OCI-LY7 (cell line): ENCODE measurements at regions not wholly inside any gene's neighbourhood (a gene's known extent, or its start where the extent isn't known, plus 50 kb on each side); places are given as distances from the start of the nearest gene placed in this dataset.

Experiments
- BruUV-seq: library from RNA; stranded (reverse); fragments of 400-500 nt; replicated peaks from 2 replicates; lab custom pipeline; 2021; lab: Mats Ljungman, UMichigan
- CTCF ChIA-PET: fragments of 300-600 bp; sonication (Branson Sonifier 250); formaldehyde crosslinking; loops from one replicate; lab custom pipeline; 2022; ENCODE audit warnings: antibody characterized with exemption; ENCODE audit not compliant: unreplicated experiment; lab: Charles Lee
- POLR2A ChIA-PET: fragments of 300-600 bp; sonication (Branson Sonifier 250); formaldehyde crosslinking; loops from one replicate; lab custom pipeline; 2022; ENCODE audit warnings: antibody characterized with exemption; lab: Charles Lee
- DNase-seq: peaks from one replicate; pipeline ENCODE4 v3.0.0-alpha.2; 2015; ENCODE audit warnings: low spot score
- H2AFZ ChIP-seq: fragments of 200-600 bp; sonication (generic), shearing (Covaris generic); 2 replicates; pipeline ENCODE4 v1.6.1; 2014; ENCODE audit warnings: mild to moderate bottlenecking, antibody characterized with exemption, low read length, moderate library complexity
- H3K27ac ChIP-seq: fragments of 200-600 bp; sonication (generic); 2 replicates; pipeline ENCODE4 v1.5.1; 2014; ENCODE audit warnings: mixed run types, low read depth, mild to moderate bottlenecking, moderate library complexity, low read length, inconsistent platforms; ENCODE audit not compliant: poor library complexity, severe bottlenecking
- H3K36me3 ChIP-seq: fragments of 200-600 bp; sonication (generic); 2 replicates; pipeline ENCODE4 v1.6.1; 2014; ENCODE audit warnings: mild to moderate bottlenecking, antibody characterized with exemption, low read length, moderate library complexity, mixed read lengths; ENCODE audit not compliant: insufficient read depth
- H3K4me1 ChIP-seq: fragments of 200-600 bp; sonication (generic); 2 replicates; pipeline ENCODE4 v1.5.1; 2014; ENCODE audit warnings: mild to moderate bottlenecking, low read length; ENCODE audit not compliant: insufficient read depth, poor library complexity, severe bottlenecking
- H3K4me2 ChIP-seq: fragments of 200-600 bp; sonication (generic); 2 replicates; pipeline ENCODE4 v1.6.1; 2014; ENCODE audit warnings: mild to moderate bottlenecking, low read length
- H3K4me3 ChIP-seq: fragments of 200-600 bp; sonication (generic); 2 replicates; pipeline ENCODE4 v1.5.1; 2014; ENCODE audit warnings: mild to moderate bottlenecking, low read depth, low read length; ENCODE audit not compliant: poor library complexity, severe bottlenecking
- H3K79me2 ChIP-seq: fragments of 200-600 bp; sonication (generic); 2 replicates; pipeline ENCODE4 v1.6.1; 2016; ENCODE audit warnings: low read depth, mild to moderate bottlenecking, low read length, moderate library complexity, mixed read lengths; ENCODE audit not compliant: insufficient read depth
- H3K9me2 ChIP-seq: fragments of 200-600 bp; sonication (generic); 2 replicates; pipeline ENCODE4 v1.6.1; 2016; ENCODE audit warnings: mild to moderate bottlenecking, low read length, mixed read lengths; ENCODE audit not compliant: insufficient read depth
- H3K9me3 ChIP-seq: fragments of 200-600 bp; sonication (generic); 2 replicates; pipeline ENCODE4 v1.6.1; 2014; ENCODE audit warnings: mild to moderate bottlenecking, mixed run types, low read length, mixed read lengths
- H4K20me1 ChIP-seq: fragments of 200-600 bp; sonication (generic); 2 replicates; pipeline ENCODE4 v1.6.1; 2014; ENCODE audit warnings: mild to moderate bottlenecking, antibody characterized with exemption, low read length, moderate library complexity, mixed read lengths; ENCODE audit not compliant: insufficient read depth
- EZH2phosphoT487 ChIP-seq: fragments of 200-600 bp; sonication (generic); IDR thresholded peaks from 2 replicates; pipeline ENCODE4 v1.6.1; 2018; ENCODE audit warnings: low read depth, borderline replicate concordance, mild to moderate bottlenecking, mixed run types, antibody characterized with exemption, low read length, moderate library complexity, mixed read lengths
- intact Hi-C: fragments of 100-400 bp; cut with micrococcal nuclease; formaldehyde crosslinking; loops from one replicate; pipeline ENCODE4 v1.10.0; 2022; ENCODE audit not compliant: unreplicated experiment
- TF ChIP-seq, protein P1 (sequence below): fragments of 200-600 bp; sonication (generic); conservative IDR thresholded peaks from 2 replicates; pipeline ENCODE4 v1.5.1; 2014; ENCODE audit warnings: mild to moderate bottlenecking, antibody characterized with exemption, low read length, moderate library complexity, mixed read lengths

DNA sequence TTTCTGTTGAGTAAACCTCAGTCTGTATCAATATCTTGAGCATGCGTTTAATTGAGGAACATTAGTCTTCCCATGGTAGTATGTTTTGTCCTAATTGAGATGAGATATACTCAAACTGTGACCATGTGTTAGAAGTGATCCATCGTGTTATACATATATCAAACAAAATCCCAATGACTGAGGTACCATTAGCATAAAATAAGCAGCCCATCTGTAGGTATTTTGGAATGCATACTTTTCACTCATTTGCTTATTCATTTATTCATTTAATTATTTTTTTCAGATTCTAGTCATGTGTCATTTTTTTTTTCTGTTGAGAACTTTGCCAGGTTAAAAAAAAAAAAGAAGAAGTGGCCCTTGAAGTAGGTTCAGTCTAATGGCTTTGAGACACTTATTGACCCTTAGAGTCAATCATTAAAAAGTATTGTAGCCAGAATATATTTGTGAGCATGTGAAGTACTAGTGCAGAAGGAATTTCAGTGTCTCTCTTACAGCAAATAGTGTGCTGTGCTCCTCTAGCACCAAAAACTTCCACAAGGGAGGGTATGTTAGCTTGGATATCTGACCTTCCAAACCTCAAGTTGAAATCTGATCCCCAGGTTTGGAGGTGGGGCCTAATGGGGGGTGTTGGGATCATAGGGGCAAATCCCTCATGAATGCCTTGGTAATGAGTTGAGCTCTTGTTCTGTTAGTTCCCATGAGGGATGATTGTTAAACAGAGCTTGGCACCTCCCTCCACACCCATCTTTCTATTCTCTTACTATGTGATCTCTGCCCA lies 130.8 kb upstream of the NPY2R start:
- H3K4me3 ChIP-seq, result no peak overlapping the region
- no peaks in the 10 kb centered on the region for H3K79me2 ChIP-seq
- ChIA-PET POLR2A (no interaction called here), CTCF (no interaction called here)
- H3K36me3 ChIP-seq, result no peaks in the 10 kb centered on the region
- TF ChIP-seq, protein P1, sequence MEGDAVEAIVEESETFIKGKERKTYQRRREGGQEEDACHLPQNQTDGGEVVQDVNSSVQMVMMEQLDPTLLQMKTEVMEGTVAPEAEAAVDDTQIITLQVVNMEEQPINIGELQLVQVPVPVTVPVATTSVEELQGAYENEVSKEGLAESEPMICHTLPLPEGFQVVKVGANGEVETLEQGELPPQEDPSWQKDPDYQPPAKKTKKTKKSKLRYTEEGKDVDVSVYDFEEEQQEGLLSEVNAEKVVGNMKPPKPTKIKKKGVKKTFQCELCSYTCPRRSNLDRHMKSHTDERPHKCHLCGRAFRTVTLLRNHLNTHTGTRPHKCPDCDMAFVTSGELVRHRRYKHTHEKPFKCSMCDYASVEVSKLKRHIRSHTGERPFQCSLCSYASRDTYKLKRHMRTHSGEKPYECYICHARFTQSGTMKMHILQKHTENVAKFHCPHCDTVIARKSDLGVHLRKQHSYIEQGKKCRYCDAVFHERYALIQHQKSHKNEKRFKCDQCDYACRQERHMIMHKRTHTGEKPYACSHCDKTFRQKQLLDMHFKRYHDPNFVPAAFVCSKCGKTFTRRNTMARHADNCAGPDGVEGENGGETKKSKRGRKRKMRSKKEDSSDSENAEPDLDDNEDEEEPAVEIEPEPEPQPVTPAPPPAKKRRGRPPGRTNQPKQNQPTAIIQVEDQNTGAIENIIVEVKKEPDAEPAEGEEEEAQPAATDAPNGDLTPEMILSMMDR, result no peak
- no peak for TF ChIP-seq EZH2phosphoT487
- no TSS peak for BruUV-seq
- intact Hi-C loops, result no loop called here
- no peak for DNase-seq
- no peak overlapping the region for H2AFZ ChIP-seq
- no peaks in the 10 kb centered on the region for H3K9me2 ChIP-seq
- H3K4me1 ChIP-seq, result no peaks in the 10 kb centered on the region
- H3K4me2 ChIP-seq, result no peak overlapping the region
- no peaks in the 10 kb centered on the region for H4K20me1 ChIP-seq
- H3K9me3 ChIP-seq, result no peaks in the 10 kb centered on the region
- H3K27ac ChIP-seq, result no peak overlapping the region

DNA sequence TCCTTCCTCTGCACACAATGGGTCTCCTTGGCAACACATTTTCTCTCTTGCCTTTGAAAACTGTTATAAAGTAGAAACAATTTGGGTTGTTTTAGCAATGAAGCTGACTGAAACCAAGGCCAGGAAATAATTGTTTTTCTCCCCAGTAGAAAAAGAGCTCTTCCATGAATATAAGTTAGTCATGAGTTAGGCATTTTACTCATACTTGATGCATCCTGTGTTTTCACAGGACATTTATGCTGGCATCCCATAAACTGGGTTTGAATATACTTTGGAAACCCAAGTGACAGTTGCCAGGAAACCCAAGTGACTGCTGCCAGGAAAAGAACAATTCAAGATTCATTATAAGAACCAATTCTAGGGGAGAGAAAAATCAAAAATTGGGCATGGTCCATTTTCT lies 128.6 kb upstream of the NPY2R start:
- no TSS peak for BruUV-seq
- CTCF ChIA-PET, result no interaction called here
- intact Hi-C loops, result no loop called here

DNA sequence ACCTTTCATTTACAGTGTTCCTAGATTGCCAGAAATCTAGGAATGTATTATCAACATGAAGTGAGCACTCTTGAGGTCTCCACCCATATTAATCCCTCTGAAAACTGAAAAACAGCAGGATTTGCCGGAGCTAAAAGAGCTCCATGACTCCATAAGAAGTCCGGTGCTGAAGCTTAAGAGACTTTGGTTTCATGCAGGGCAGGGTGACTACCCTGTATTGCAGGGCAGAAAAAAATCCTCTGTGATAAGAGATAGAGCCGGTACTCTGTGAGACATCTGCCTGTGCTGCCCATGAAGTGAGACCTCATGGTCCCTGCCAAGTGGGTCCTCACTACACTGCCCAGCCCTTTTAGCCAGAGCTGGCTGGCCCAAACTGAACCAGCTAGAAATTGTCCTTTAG lies 127.2 kb upstream of the NPY2R start:
- TF ChIP-seq, protein P1, result no peak
- no peak for TF ChIP-seq EZH2phosphoT487
- Histone ChIP-seq H3K9me3 (no peaks in the 10 kb centered on the region), H3K79me2 (no peaks in the 10 kb centered on the region), H3K4me2 (no peak overlapping the region), H4K20me1 (no peaks in the 10 kb centered on the region), H2AFZ (no peak overlapping the region), H3K4me1 (no peaks in the 10 kb centered on the region), H3K9me2 (no peaks in the 10 kb centered on the region), H3K4me3 (no peak overlapping the region), H3K27ac (no peak overlapping the region), H3K36me3 (no peaks in the 10 kb centered on the region)
- CTCF ChIA-PET, result no interaction called here
- DNase-seq, result no peak
- POLR2A ChIA-PET, result no interaction called here
- BruUV-seq, result no TSS peak
- intact Hi-C loops, result no loop called here

More for the DNA sequence above, 128.6 kb upstream of the NPY2R start:
- POLR2A ChIA-PET, result no interaction called here
- H3K36me3 ChIP-seq, result no peaks in the 10 kb centered on the region
- no peaks in the 10 kb centered on the region for H3K9me2 ChIP-seq
- no peaks in the 10 kb centered on the region for H3K79me2 ChIP-seq
- H3K4me1 ChIP-seq, result no peaks in the 10 kb centered on the region
- H3K4me3 ChIP-seq, result no peak overlapping the region
- H3K4me2 ChIP-seq, result no peak overlapping the region
- H4K20me1 ChIP-seq, result no peaks in the 10 kb centered on the region
- TF ChIP-seq EZH2phosphoT487, result no peak
- TF ChIP-seq, protein P1, result no peak
- H3K9me3 ChIP-seq, result no peaks in the 10 kb centered on the region
- H3K27ac ChIP-seq, result no peak overlapping the region
- no peak for DNase-seq
- no peak overlapping the region for H2AFZ ChIP-seq
